SU-DHL-6 (cell line): ENCODE measurements at regions not wholly inside any gene's neighbourhood (a gene's known extent, or its start where the extent isn't known, plus 50 kb on each side); places are given as distances from the start of the nearest gene placed in this dataset.

Experiments
- H2AFZ ChIP-seq: fragments of 200-600 bp; sonication (generic); 2 replicates; pipeline ENCODE4 v1.6.1; 2014; ENCODE audit warnings: low read depth, mild to moderate bottlenecking, moderate library complexity, mixed read lengths, antibody characterized with exemption, low read length; ENCODE audit not compliant: severe bottlenecking
- H3F3A ChIP-seq: fragments of 200-600 bp; shearing (Covaris generic); 2 replicates; pipeline ENCODE4 v1.6.0; 2016; ENCODE audit warnings: antibody characterized with exemption, mild to moderate bottlenecking; ENCODE audit not compliant: insufficient read depth
- H3K27ac ChIP-seq: fragments of 200-600 bp; sonication (generic); 2 replicates; pipeline ENCODE4 v1.5.1; 2016; ENCODE audit warnings: low read depth, mild to moderate bottlenecking, low read length, moderate library complexity, mixed read lengths
- H3K27me3 ChIP-seq: fragments of 200-600 bp; sonication (generic), shearing (Covaris generic); 2 replicates; pipeline ENCODE4 v1.6.0; 2014; ENCODE audit warnings: mild to moderate bottlenecking, low read length
- H3K36me3 ChIP-seq: fragments of 200-600 bp; sonication (generic); 2 replicates; pipeline ENCODE4 v1.6.1; 2014; ENCODE audit warnings: mild to moderate bottlenecking, low read length, mixed read lengths
- H3K4me2 ChIP-seq: fragments of 300-600, 200-600 bp; shearing (Covaris generic), sonication (generic); 2 replicates; pipeline ENCODE4 v1.6.0; 2014; ENCODE audit warnings: low read length, low read depth, mild to moderate bottlenecking; ENCODE audit not compliant: poor library complexity, severe bottlenecking
- H3K4me3 ChIP-seq: fragments of 200-600 bp; sonication (generic); 2 replicates; pipeline ENCODE4 v1.5.1; 2014; ENCODE audit warnings: antibody characterized with exemption, low read length, mild to moderate bottlenecking, mixed read lengths; ENCODE audit not compliant: insufficient read depth, poor library complexity, severe bottlenecking
- H3K79me2 ChIP-seq: fragments of 200-600 bp; sonication (generic); 2 replicates; pipeline ENCODE4 v1.6.1; 2014; ENCODE audit warnings: mild to moderate bottlenecking, low read length, moderate library complexity; ENCODE audit not compliant: insufficient read depth
- H3K9ac ChIP-seq: fragments of 200-600 bp; sonication (generic); 2 replicates; pipeline ENCODE4 v1.7.0; 2014; ENCODE audit warnings: mild to moderate bottlenecking, low read length
- H3K9me2 ChIP-seq: fragments of 200-600 bp; sonication (generic); replicated peaks from 2 replicates; pipeline ENCODE4 v1.6.1; 2014; ENCODE audit warnings: low read length; ENCODE audit not compliant: insufficient read depth
- H3K9me3 ChIP-seq: fragments of 200-600 bp; sonication (generic); 2 replicates; pipeline ENCODE4 v1.6.1; 2014; ENCODE audit warnings: low read length, mixed read lengths; ENCODE audit not compliant: insufficient read depth
- H4K20me1 ChIP-seq: fragments of 200-600 bp; sonication (generic); 2 replicates; pipeline ENCODE4 v1.6.1; 2014; ENCODE audit warnings: low read depth, mild to moderate bottlenecking, antibody characterized with exemption, low read length, moderate library complexity, mixed read lengths
- EZH2phosphoT487 ChIP-seq: fragments of 200-600 bp; sonication (generic), shearing (Covaris generic); conservative IDR thresholded peaks from 2 replicates; pipeline ENCODE4 v1.6.1; 2018; ENCODE audit warnings: mild to moderate bottlenecking, antibody characterized with exemption, low read length, moderate library complexity, mixed read lengths
- TF ChIP-seq, protein P1 (sequence below): fragments of 200-600 bp; sonication (generic); IDR thresholded peaks from one replicate; pipeline ENCODE4 v1.5.1; 2017; ENCODE audit warnings: antibody characterized with exemption, mild to moderate bottlenecking, low read length, moderate library complexity; ENCODE audit not compliant: insufficient read depth, poor library complexity, severe bottlenecking

DNA sequence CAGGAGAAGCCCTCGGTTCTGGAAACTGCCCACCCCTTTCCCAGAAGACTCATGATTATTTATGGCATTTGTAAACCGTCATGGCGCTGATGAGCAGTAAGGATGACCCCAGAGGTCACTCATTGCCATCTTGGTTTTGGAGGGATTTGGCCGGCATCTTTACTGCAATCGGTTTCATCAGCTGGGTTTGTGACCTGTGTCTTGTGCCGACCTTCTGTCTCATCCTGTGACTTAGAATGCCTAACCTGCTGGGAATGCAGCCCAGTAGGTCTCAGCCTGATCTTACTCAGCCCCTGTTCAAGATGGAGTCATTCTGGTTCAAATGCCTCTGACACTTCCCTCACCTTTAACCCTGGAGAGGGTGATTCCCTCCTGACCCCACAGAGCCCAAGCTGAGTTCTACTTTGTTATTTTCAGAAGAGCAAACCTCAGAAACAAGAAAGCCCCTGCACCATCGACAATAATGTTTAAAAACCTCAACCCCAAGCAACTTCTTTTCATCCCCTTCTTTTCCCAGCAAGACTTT, 105.5 kb upstream of the SFSWAP start:
- no peak overlapping the region for H2AFZ ChIP-seq

DNA sequence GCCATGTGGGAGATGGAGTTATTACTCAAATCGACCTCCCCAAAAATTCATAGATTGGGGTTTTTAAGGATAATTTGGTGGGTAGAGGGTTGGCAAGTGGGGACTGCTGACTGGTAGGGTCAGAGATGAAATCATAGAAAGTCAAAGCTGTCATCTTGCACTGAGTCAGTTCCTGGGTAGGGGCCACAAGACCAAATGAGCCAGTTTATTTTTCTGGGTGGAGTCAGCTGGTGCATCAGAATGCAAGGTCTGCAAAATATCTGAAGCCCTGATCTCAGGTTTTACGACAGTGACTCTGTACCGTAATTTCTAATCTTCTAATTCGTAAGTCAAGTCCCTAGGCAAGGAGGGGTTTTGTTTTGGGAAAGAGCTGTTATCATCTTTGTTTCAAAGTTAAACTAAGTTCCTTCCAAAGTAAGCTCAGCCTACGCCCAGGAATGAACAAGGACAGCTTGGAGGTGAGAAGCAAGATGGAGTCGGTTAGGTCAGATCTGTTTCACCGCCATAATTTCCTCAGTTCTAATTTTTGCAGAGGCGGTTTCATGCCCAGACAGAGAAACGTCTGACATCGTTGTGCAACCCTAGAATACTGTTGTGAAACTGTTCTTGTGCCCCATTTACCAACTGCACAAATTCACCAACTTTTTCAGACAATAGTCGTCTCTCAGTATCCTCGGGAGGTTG, 104.5 kb upstream of the SFSWAP start:
- Histone ChIP-seq H3K27ac (no peak overlapping the region), H3K9me2 (no peaks in the 10 kb centered on the region), H3K9me3 (no peaks in the 10 kb centered on the region), H4K20me1 (no peaks in the 10 kb centered on the region), H3F3A (no peaks in the 10 kb centered on the region), H3K4me3 (no peak overlapping the region), H3K36me3 (no peaks in the 10 kb centered on the region), H3K9ac (no peak overlapping the region), H3K27me3 (no peaks in the 10 kb centered on the region), H3K79me2 (no peaks in the 10 kb centered on the region), H2AFZ (no peak overlapping the region), H3K4me2 (no peak overlapping the region)
- TF ChIP-seq, protein P1, sequence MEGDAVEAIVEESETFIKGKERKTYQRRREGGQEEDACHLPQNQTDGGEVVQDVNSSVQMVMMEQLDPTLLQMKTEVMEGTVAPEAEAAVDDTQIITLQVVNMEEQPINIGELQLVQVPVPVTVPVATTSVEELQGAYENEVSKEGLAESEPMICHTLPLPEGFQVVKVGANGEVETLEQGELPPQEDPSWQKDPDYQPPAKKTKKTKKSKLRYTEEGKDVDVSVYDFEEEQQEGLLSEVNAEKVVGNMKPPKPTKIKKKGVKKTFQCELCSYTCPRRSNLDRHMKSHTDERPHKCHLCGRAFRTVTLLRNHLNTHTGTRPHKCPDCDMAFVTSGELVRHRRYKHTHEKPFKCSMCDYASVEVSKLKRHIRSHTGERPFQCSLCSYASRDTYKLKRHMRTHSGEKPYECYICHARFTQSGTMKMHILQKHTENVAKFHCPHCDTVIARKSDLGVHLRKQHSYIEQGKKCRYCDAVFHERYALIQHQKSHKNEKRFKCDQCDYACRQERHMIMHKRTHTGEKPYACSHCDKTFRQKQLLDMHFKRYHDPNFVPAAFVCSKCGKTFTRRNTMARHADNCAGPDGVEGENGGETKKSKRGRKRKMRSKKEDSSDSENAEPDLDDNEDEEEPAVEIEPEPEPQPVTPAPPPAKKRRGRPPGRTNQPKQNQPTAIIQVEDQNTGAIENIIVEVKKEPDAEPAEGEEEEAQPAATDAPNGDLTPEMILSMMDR, result no peak
- TF ChIP-seq EZH2phosphoT487, result no peak

More for the DNA sequence above, 105.5 kb upstream of the SFSWAP start:
- no peaks in the 10 kb centered on the region for H3K9me3 ChIP-seq
- H3K27me3 ChIP-seq, result no peaks in the 10 kb centered on the region
- H3K4me3 ChIP-seq, result no peak overlapping the region
- H3K36me3 ChIP-seq, result no peaks in the 10 kb centered on the region
- TF ChIP-seq, protein P1, result no peak
- no peak for TF ChIP-seq EZH2phosphoT487
- H3K79me2 ChIP-seq, result no peaks in the 10 kb centered on the region
- H3F3A ChIP-seq, result no peaks in the 10 kb centered on the region
- H3K9me2 ChIP-seq, result no peaks in the 10 kb centered on the region
- no peak overlapping the region for H3K27ac ChIP-seq
- H4K20me1 ChIP-seq, result no peaks in the 10 kb centered on the region
- no peak overlapping the region for H3K4me2 ChIP-seq
- no peak overlapping the region for H3K9ac ChIP-seq

DNA sequence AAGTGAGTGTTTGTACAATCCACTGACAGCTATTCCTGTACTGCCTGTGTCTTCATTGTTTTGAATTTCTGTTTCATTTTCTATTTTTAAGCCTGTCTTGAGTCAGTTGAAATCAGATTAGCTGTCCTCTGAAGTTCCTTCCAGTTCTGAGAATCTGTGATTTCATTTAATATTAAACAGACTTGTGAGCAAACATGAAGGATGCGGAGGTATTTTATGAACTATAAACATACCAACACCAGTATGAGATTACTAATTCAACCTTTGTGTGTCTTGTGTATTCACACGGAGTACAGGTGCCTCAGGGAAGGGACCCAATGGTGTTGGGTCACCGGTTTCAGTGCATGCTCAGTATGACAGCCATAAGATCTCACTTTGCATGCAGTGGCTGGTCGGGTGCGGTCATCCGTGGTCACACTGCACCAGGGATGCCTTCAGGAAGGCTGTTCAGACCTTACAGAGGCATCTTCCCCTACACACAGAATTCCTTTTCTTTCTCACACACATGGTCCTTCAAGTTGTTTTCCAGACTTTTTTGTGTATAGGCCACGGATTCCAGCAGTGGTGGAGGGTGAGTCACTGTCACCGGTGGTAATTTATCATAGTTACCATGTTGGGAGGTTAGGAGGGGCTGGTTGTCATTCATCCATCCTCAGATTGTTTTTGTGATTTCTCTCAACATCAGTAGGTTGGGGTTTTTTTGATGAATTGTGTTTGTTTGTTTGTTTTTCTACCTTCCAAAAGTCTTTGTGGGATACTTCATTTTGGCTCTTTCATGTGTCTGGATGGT, 103.0 kb upstream of the SFSWAP start:
- H3K9me3 ChIP-seq, result no peaks in the 10 kb centered on the region
- H3K9ac ChIP-seq, result no peak overlapping the region
- H3F3A ChIP-seq, result no peaks in the 10 kb centered on the region
- H2AFZ ChIP-seq, result no peak overlapping the region
- no peaks in the 10 kb centered on the region for H3K9me2 ChIP-seq
- no peak overlapping the region for H3K4me2 ChIP-seq
- no peaks in the 10 kb centered on the region for H3K36me3 ChIP-seq
- no peaks in the 10 kb centered on the region for H4K20me1 ChIP-seq
- H3K4me3 ChIP-seq, result no peak overlapping the region
- TF ChIP-seq, protein P1, result no peak
- TF ChIP-seq EZH2phosphoT487, result no peak
- no peaks in the 10 kb centered on the region for H3K27me3 ChIP-seq
- no peak overlapping the region for H3K27ac ChIP-seq
- H3K79me2 ChIP-seq, result no peaks in the 10 kb centered on the region
